SU-DHL-6 (cell line): ENCODE measurements at regions not wholly inside any gene's neighbourhood (a gene's known extent, or its start where the extent isn't known, plus 50 kb on each side); places are given as distances from the start of the nearest gene placed in this dataset.
"Not testable (repeated sequence)": the region's sequence is repeated elsewhere in the genome, so short reads cannot be mapped to it uniquely, and the experiment has no call there.

Experiments
- H2AFZ ChIP-seq: fragments of 200-600 bp; sonication (generic); 2 replicates; pipeline ENCODE4 v1.6.1; 2014; ENCODE audit warnings: low read depth, mild to moderate bottlenecking, moderate library complexity, mixed read lengths, antibody characterized with exemption, low read length; ENCODE audit not compliant: severe bottlenecking
- H3F3A ChIP-seq: fragments of 200-600 bp; shearing (Covaris generic); 2 replicates; pipeline ENCODE4 v1.6.0; 2016; ENCODE audit warnings: antibody characterized with exemption, mild to moderate bottlenecking; ENCODE audit not compliant: insufficient read depth
- H3K27ac ChIP-seq: fragments of 200-600 bp; sonication (generic); 2 replicates; pipeline ENCODE4 v1.5.1; 2016; ENCODE audit warnings: low read depth, mild to moderate bottlenecking, low read length, moderate library complexity, mixed read lengths
- H3K27me3 ChIP-seq: fragments of 200-600 bp; sonication (generic), shearing (Covaris generic); 2 replicates; pipeline ENCODE4 v1.6.0; 2014; ENCODE audit warnings: mild to moderate bottlenecking, low read length
- H3K36me3 ChIP-seq: fragments of 200-600 bp; sonication (generic); 2 replicates; pipeline ENCODE4 v1.6.1; 2014; ENCODE audit warnings: mild to moderate bottlenecking, low read length, mixed read lengths
- H3K4me2 ChIP-seq: fragments of 300-600, 200-600 bp; shearing (Covaris generic), sonication (generic); 2 replicates; pipeline ENCODE4 v1.6.0; 2014; ENCODE audit warnings: low read length, low read depth, mild to moderate bottlenecking; ENCODE audit not compliant: poor library complexity, severe bottlenecking
- H3K4me3 ChIP-seq: fragments of 200-600 bp; sonication (generic); 2 replicates; pipeline ENCODE4 v1.5.1; 2014; ENCODE audit warnings: antibody characterized with exemption, low read length, mild to moderate bottlenecking, mixed read lengths; ENCODE audit not compliant: insufficient read depth, poor library complexity, severe bottlenecking
- H3K79me2 ChIP-seq: fragments of 200-600 bp; sonication (generic); 2 replicates; pipeline ENCODE4 v1.6.1; 2014; ENCODE audit warnings: mild to moderate bottlenecking, low read length, moderate library complexity; ENCODE audit not compliant: insufficient read depth
- H3K9ac ChIP-seq: fragments of 200-600 bp; sonication (generic); 2 replicates; pipeline ENCODE4 v1.7.0; 2014; ENCODE audit warnings: mild to moderate bottlenecking, low read length
- H3K9me2 ChIP-seq: fragments of 200-600 bp; sonication (generic); replicated peaks from 2 replicates; pipeline ENCODE4 v1.6.1; 2014; ENCODE audit warnings: low read length; ENCODE audit not compliant: insufficient read depth
- H3K9me3 ChIP-seq: fragments of 200-600 bp; sonication (generic); 2 replicates; pipeline ENCODE4 v1.6.1; 2014; ENCODE audit warnings: low read length, mixed read lengths; ENCODE audit not compliant: insufficient read depth
- H4K20me1 ChIP-seq: fragments of 200-600 bp; sonication (generic); 2 replicates; pipeline ENCODE4 v1.6.1; 2014; ENCODE audit warnings: low read depth, mild to moderate bottlenecking, antibody characterized with exemption, low read length, moderate library complexity, mixed read lengths
- EZH2phosphoT487 ChIP-seq: fragments of 200-600 bp; sonication (generic), shearing (Covaris generic); conservative IDR thresholded peaks from 2 replicates; pipeline ENCODE4 v1.6.1; 2018; ENCODE audit warnings: mild to moderate bottlenecking, antibody characterized with exemption, low read length, moderate library complexity, mixed read lengths
- TF ChIP-seq, protein P1 (sequence below): fragments of 200-600 bp; sonication (generic); IDR thresholded peaks from one replicate; pipeline ENCODE4 v1.5.1; 2017; ENCODE audit warnings: antibody characterized with exemption, mild to moderate bottlenecking, low read length, moderate library complexity; ENCODE audit not compliant: insufficient read depth, poor library complexity, severe bottlenecking

DNA sequence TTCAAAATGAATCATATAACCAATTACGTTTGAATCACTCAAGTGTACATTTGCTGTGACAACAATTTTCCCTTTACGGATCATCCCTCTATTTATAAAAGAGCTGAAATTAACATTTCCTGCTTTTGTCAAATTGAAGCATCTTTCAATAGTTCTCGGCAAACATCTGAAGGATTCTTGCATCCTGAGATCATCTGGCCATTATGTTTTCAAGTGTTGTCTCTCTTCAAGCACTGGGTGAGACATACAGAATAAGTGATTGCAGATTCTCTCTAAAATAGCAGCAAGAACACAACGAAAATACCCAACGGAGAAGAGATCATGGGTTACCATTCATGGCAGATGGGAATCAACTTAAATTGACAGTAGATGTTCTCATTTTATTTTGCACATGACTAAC, 283.4 kb upstream of the GRAMD2B start:
- no peaks in the 10 kb centered on the region for H3K27me3 ChIP-seq
- no peaks in the 10 kb centered on the region for H3K79me2 ChIP-seq
- H3K27ac ChIP-seq = no peak overlapping the region
- no peaks in the 10 kb centered on the region for H3K9me2 ChIP-seq
- no peak overlapping the region for H3K4me3 ChIP-seq
- H2AFZ ChIP-seq = no peak overlapping the region
- no peaks in the 10 kb centered on the region for H3K9me3 ChIP-seq
- H3K36me3 ChIP-seq = no peaks in the 10 kb centered on the region
- no peak overlapping the region for H3K9ac ChIP-seq
- no peak for TF ChIP-seq EZH2phosphoT487
- TF ChIP-seq, protein P1, sequence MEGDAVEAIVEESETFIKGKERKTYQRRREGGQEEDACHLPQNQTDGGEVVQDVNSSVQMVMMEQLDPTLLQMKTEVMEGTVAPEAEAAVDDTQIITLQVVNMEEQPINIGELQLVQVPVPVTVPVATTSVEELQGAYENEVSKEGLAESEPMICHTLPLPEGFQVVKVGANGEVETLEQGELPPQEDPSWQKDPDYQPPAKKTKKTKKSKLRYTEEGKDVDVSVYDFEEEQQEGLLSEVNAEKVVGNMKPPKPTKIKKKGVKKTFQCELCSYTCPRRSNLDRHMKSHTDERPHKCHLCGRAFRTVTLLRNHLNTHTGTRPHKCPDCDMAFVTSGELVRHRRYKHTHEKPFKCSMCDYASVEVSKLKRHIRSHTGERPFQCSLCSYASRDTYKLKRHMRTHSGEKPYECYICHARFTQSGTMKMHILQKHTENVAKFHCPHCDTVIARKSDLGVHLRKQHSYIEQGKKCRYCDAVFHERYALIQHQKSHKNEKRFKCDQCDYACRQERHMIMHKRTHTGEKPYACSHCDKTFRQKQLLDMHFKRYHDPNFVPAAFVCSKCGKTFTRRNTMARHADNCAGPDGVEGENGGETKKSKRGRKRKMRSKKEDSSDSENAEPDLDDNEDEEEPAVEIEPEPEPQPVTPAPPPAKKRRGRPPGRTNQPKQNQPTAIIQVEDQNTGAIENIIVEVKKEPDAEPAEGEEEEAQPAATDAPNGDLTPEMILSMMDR = no peak
- H4K20me1 ChIP-seq = no peaks in the 10 kb centered on the region
- H3K4me2 ChIP-seq = no peak overlapping the region
- no peaks in the 10 kb centered on the region for H3F3A ChIP-seq

DNA sequence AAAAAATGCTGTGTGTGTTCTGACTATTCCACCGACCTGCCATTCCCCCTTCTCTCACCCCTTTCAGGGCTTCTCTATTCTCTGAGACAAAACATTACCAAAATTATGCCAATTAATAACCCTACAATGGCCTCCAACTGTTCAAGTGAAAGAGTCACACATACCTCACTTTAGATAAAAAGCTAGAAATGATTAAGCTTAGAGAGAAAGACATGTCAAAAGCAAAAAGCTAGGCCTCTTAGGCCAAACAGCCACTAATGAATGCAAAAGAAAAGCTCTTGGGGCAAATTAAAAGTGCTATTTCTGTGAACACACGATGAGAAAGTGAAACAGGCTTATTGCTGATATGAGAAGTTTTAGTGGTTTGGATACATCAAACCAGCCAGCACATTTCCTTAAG, 279.6 kb upstream of the GRAMD2B start:
- no peaks in the 10 kb centered on the region for H3K9me2 ChIP-seq
- no peak overlapping the region for H3K9ac ChIP-seq
- H2AFZ ChIP-seq = no peak overlapping the region
- TF ChIP-seq EZH2phosphoT487 = no peak
- TF ChIP-seq, protein P1 = no peak
- H3K4me2 ChIP-seq = no peak overlapping the region
- H3K79me2 ChIP-seq = no peaks in the 10 kb centered on the region
- H3K36me3 ChIP-seq = no peaks in the 10 kb centered on the region
- no peaks in the 10 kb centered on the region for H4K20me1 ChIP-seq
- H3K4me3 ChIP-seq = no peak overlapping the region
- H3K27ac ChIP-seq = no peak overlapping the region
- no peaks in the 10 kb centered on the region for H3K27me3 ChIP-seq
- no peaks in the 10 kb centered on the region for H3F3A ChIP-seq
- H3K9me3 ChIP-seq = no peaks in the 10 kb centered on the region

DNA sequence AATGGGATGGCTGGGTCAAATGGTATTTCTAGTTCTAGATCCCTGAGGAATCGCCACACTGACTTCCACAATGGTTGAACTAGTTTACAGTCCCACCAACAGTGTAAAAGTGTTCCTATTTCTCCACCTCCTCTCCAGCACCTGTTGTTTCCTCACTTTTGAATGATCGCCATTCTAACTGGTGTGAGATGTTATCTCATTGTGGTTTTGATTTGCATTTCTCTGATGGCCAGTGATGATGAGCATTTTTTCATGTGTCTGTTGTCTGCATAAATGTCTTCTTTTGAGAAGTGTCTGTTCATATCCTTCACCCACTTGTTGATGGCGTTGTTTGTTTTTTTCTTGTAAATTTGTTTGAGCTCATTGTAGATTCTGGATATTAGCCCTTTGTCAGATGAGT, 272.9 kb upstream of the GRAMD2B start:
- H3K4me3 ChIP-seq, H3K9me3 ChIP-seq, H3K9me2 ChIP-seq, H3F3A ChIP-seq, H3K9ac ChIP-seq, H2AFZ ChIP-seq, H4K20me1 ChIP-seq, H3K36me3 ChIP-seq, H3K4me2 ChIP-seq, H3K27ac ChIP-seq, H3K27me3 ChIP-seq, H3K79me2 ChIP-seq: not testable (repeated sequence)

DNA sequence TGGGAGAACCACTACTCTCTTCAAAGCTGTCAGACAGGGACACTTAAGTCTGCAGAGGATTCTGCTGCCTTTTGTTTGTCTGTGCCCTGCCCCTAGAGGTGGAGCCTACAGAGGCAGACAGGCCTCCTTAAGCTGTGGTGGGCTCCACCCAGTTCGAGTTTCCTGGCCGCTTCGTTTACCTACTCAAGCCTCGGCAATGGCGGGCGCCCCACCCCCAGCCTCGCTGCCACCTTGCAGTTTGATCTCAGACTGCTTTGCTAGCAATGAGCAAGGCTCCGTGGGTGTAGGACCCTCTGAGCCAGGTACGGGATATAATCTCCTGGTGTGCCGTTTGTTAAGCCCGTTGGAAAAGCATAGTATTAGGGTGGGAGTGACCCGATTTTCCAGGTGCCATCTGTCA, 267.9 kb upstream of the GRAMD2B start:
- H3K4me3 ChIP-seq, H3K9me2 ChIP-seq, H3K4me2 ChIP-seq: not testable (repeated sequence)

More for the DNA sequence above, 267.9 kb upstream of the GRAMD2B start:
- not testable (repeated sequence) for H3K9me3 ChIP-seq, H3K36me3 ChIP-seq, H3K27me3 ChIP-seq, H3K27ac ChIP-seq, H3K79me2 ChIP-seq, H3K9ac ChIP-seq, H3F3A ChIP-seq, H2AFZ ChIP-seq, H4K20me1 ChIP-seq
